A673 (cell line): ENCODE measurements at regions not wholly inside any gene's neighbourhood (a gene's known extent, or its start where the extent isn't known, plus 50 kb on each side); places are given as distances from the start of the nearest gene placed in this dataset.

ENCODE experiments used
- CTCF ChIP-seq: fragments of 300-800, 200-600 bp; sonication (generic); conservative IDR thresholded peaks from 2 replicates; pipeline ENCODE4 v1.5.1; 2017; ENCODE audit warnings: low read depth, mild to moderate bottlenecking, antibody characterized with exemption, low read length, moderate library complexity, mixed read lengths
- EZH2 ChIP-seq: fragments of 200-600 bp; sonication (generic); IDR thresholded peaks from 2 replicates; pipeline ENCODE4 v1.6.1; 2017; ENCODE audit warnings: borderline replicate concordance, low read depth, mild to moderate bottlenecking, mixed read lengths, antibody characterized with exemption, low read length; ENCODE audit not compliant: poor library complexity, severe bottlenecking

GRCh38 chr7:53993224-53993623, 549.0 kb upstream of the VSTM2A start:
- TF ChIP-seq CTCF (no peak), EZH2 (no peak)
